MM.1S (cell line): ENCODE measurements at regions not wholly inside any gene's neighbourhood (a gene's known extent, or its start where the extent isn't known, plus 50 kb on each side); places are given as distances from the start of the nearest gene placed in this dataset.
"Not testable (repeated sequence)": the region's sequence is repeated elsewhere in the genome, so short reads cannot be mapped to it uniquely, and the experiment has no call there.

Source experiments
- EZH2 ChIP-seq: fragments of 300-600 bp; sonication (generic); optimal IDR thresholded peaks from 2 replicates; pipeline ENCODE3; 2017; ENCODE audit warnings: low read depth, mild to moderate bottlenecking, antibody characterized with exemption, low read length, mixed read lengths
- EZH2phosphoT487 ChIP-seq: fragments of 300-600 bp; sonication (generic); IDR thresholded peaks from 2 replicates; pipeline ENCODE4 v1.6.1; 2018; ENCODE audit warnings: antibody characterized with exemption, low read length
- TF ChIP-seq, protein P1 (sequence below): fragments of 300-600 bp; sonication (generic); IDR thresholded peaks from 2 replicates; pipeline ENCODE4 v1.5.1; 2016; ENCODE audit warnings: antibody characterized with exemption, low read length, mixed read lengths

DNA sequence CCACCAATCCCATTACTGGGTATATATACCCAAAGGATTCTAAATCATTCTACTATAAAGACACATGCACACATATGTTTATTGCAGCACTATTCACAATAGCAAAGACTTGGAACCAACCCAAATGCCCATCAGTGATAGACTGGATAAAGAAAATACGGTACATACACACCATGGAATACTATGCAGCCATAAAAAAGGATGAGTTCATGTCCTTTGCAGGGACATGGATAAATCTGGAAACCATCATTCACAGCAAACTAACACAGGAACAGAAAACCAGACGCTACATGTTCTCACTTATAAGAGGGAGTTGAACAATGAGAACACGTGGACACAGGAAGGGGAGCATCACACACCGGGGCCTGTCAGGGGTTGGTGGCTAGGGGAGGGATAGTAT lies 154.3 kb downstream of the TPBG start:
- TF ChIP-seq, protein P1, sequence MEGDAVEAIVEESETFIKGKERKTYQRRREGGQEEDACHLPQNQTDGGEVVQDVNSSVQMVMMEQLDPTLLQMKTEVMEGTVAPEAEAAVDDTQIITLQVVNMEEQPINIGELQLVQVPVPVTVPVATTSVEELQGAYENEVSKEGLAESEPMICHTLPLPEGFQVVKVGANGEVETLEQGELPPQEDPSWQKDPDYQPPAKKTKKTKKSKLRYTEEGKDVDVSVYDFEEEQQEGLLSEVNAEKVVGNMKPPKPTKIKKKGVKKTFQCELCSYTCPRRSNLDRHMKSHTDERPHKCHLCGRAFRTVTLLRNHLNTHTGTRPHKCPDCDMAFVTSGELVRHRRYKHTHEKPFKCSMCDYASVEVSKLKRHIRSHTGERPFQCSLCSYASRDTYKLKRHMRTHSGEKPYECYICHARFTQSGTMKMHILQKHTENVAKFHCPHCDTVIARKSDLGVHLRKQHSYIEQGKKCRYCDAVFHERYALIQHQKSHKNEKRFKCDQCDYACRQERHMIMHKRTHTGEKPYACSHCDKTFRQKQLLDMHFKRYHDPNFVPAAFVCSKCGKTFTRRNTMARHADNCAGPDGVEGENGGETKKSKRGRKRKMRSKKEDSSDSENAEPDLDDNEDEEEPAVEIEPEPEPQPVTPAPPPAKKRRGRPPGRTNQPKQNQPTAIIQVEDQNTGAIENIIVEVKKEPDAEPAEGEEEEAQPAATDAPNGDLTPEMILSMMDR: not testable (repeated sequence)
- not testable (repeated sequence) for TF ChIP-seq EZH2phosphoT487, EZH2
